ENCODE measurements at regions not wholly inside any gene's neighbourhood (a gene's known extent, or its start where the extent isn't known, plus 50 kb on each side); places are given as distances from the start of the nearest gene placed in this dataset.

DNA sequence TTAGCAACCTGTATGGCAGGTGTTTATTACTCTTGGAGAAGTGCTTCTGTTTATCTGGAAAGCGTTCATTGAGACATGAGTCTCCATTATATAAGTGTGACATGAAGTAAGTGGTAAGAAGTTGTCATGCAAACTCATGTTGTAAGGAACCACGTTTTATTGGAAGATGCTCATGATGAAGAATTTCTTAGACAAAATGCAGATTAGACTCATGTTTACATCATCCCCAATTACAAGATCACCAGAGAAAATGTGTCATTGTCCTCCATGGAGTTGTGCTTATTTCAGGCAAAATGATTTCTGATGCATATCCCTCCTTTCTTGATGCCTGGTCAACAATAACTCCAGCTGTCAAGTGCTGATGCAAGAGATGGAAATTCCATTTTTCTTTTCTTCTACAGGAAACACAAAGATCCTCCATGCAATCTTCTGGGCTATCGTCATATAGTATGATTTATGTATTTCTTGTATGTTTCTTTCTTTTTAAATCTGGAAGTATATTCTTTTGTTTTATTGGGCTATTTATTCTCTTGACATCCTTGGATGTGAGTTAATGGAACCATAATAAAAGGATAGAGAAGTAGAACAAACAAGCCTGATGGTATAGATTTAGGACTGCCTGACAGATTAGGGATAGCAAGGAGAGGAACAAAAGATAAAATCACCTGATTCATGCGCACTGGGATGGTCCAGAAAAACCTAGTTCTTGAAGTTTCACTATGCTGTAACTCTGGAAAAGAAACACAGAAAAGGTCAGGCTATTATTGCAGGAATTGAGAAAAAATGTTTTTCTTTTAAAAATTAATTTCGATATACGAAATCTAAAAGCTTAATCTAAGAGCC is 50.7 kb upstream of the DIAPH3 start:
- Histone ChIP-seq H3K4me3 (ENCODE audit: low read depth, low read length) (no peak overlapping the region), H3K27ac (ENCODE audit: extremely low read depth, low read depth, low read length) (no peak overlapping the region), H3K36me3 (ENCODE audit: control insufficient read depth in 2 of 2, insufficient read depth in 1 of 2, low read length in 2 of 2) (no peaks in the 10 kb centered on the region), H3K4me1 (ENCODE audit: control insufficient read depth, insufficient read depth, low read length) (no peaks in the 10 kb centered on the region), H3K9me3 (ENCODE audit: control insufficient read depth, insufficient read depth, low read depth, low read length) (no peaks in the 10 kb centered on the region)
- ChIA-PET CTCF (no interaction called here), POLR2A (no interaction called here)
- TF ChIP-seq, protein P1, sequence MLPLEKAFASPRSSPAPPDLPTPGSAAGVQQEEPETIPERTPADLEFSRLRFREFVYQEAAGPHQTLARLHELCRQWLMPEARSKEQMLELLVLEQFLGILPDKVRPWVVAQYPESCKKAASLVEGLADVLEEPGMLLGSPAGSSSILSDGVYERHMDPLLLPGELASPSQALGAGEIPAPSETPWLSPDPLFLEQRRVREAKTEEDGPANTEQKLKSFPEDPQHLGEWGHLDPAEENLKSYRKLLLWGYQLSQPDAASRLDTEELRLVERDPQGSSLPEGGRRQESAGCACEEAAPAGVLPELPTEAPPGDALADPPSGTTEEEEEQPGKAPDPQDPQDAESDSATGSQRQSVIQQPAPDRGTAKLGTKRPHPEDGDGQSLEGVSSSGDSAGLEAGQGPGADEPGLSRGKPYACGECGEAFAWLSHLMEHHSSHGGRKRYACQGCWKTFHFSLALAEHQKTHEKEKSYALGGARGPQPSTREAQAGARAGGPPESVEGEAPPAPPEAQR (tag by site-specific recombination; IDR thresholded peaks at IDR 0.05): no peak
- TF ChIP-seq GLI4 (tag by site-specific recombination; IDR thresholded peaks at IDR 0.05) (no peak), HOXA7 (CRISPR knock-in tag; IDR thresholded peaks at IDR 0.05; ENCODE audit: borderline replicate concordance) (no peak), ZNF654 (tag by site-specific recombination; IDR thresholded peaks at IDR 0.05; ENCODE audit: low read depth) (no peak), ZBTB8A (tag by site-specific recombination; IDR thresholded peaks at IDR 0.05) (no peak), ZNF677 (tag by site-specific recombination; IDR thresholded peaks at IDR 0.05) (no peak), GLI2 (tag by site-specific recombination; IDR thresholded peaks at IDR 0.05; ENCODE audit: borderline replicate concordance, low read depth) (no peak), ZNF350 (tag by site-specific recombination; IDR thresholded peaks at IDR 0.05) (no peak), ZBTB7A (tag by site-specific recombination; IDR thresholded peaks at IDR 0.05; ENCODE audit: low read depth) (no peak), YY1 (tag by site-specific recombination; IDR thresholded peaks at IDR 0.05) (no peak), SP2 (tag by site-specific recombination; IDR thresholded peaks at IDR 0.05) (no peak), ZNF354C (tag by site-specific recombination; IDR thresholded peaks at IDR 0.05; ENCODE audit: borderline replicate concordance, low read depth) (no peak), KLF1 (tag by site-specific recombination; IDR thresholded peaks at IDR 0.05) (no peak), GLIS2 (tag by site-specific recombination; IDR thresholded peaks at IDR 0.05) (no peak)
- TF ChIP-seq, protein P2, sequence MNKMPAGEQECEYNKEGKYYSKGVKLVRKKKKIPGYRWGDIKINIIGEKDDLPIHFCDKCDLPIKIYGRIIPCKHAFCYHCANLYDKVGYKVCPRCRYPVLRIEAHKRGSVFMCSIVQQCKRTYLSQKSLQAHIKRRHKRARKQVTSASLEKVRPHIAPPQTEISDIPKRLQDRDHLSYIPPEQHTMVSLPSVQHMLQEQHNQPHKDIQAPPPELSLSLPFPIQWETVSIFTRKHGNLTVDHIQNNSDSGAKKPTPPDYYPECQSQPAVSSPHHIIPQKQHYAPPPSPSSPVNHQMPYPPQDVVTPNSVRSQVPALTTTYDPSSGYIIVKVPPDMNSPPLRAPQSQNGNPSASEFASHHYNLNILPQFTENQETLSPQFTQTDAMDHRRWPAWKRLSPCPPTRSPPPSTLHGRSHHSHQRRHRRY (tag by site-specific recombination; IDR thresholded peaks at IDR 0.05): no peak
- TF ChIP-seq, protein P3, sequence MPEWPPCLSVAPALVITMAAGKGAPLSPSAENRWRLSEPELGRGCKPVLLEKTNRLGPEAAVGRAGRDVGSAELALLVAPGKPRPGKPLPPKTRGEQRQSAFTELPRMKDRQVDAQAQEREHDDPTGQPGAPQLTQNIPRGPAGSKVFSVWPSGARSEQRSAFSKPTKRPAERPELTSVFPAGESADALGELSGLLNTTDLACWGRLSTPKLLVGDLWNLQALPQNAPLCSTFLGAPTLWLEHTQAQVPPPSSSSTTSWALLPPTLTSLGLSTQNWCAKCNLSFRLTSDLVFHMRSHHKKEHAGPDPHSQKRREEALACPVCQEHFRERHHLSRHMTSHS (tag by site-specific recombination; IDR thresholded peaks at IDR 0.05): no peak
- TF ChIP-seq, protein P4, sequence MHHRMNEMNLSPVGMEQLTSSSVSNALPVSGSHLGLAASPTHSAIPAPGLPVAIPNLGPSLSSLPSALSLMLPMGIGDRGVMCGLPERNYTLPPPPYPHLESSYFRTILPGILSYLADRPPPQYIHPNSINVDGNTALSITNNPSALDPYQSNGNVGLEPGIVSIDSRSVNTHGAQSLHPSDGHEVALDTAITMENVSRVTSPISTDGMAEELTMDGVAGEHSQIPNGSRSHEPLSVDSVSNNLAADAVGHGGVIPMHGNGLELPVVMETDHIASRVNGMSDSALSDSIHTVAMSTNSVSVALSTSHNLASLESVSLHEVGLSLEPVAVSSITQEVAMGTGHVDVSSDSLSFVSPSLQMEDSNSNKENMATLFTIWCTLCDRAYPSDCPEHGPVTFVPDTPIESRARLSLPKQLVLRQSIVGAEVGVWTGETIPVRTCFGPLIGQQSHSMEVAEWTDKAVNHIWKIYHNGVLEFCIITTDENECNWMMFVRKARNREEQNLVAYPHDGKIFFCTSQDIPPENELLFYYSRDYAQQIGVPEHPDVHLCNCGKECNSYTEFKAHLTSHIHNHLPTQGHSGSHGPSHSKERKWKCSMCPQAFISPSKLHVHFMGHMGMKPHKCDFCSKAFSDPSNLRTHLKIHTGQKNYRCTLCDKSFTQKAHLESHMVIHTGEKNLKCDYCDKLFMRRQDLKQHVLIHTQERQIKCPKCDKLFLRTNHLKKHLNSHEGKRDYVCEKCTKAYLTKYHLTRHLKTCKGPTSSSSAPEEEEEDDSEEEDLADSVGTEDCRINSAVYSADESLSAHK (tag by site-specific recombination; IDR thresholded peaks at IDR 0.05): no peak
- TF ChIP-seq, protein P5, sequence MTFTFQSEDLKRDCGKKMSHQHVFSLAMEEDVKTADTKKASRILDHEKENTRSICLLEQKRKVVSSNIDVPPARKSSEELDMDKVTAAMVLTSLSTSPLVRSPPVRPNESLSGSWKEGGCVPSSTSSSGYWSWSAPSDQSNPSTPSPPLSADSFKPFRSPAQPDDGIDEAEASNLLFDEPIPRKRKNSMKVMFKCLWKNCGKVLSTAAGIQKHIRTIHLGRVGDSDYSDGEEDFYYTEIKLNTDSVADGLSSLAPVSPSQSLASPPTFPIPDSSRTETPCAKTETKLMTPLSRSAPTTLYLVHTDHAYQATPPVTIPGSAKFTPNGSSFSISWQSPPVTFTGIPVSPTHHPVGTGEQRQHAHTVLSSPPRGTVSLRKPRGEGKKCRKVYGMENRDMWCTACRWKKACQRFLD (tag by site-specific recombination; IDR thresholded peaks at IDR 0.05): no peak
- TF ChIP-seq, protein P6, sequence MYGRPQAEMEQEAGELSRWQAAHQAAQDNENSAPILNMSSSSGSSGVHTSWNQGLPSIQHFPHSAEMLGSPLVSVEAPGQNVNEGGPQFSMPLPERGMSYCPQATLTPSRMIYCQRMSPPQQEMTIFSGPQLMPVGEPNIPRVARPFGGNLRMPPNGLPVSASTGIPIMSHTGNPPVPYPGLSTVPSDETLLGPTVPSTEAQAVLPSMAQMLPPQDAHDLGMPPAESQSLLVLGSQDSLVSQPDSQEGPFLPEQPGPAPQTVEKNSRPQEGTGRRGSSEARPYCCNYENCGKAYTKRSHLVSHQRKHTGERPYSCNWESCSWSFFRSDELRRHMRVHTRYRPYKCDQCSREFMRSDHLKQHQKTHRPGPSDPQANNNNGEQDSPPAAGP (tag by site-specific recombination; IDR thresholded peaks at IDR 0.05): no peak

Measured in HEK293 (cell line).